BJ (cell line): ENCODE measurements at regions not wholly inside any gene's neighbourhood (a gene's known extent, or its start where the extent isn't known, plus 50 kb on each side); places are given as distances from the start of the nearest gene placed in this dataset.

ENCODE experiments used
- CTCF ChIA-PET: fragments of 350-600 bp; formaldehyde crosslinking; extraction: SDS; loops from one replicate; lab custom pipeline; 2021; ENCODE audit warnings: antibody characterized with exemption, inconsistent platforms; lab: Yijun Ruan, JAX
- POLR2A ChIA-PET: fragments of 300-600 bp; sonication (Branson Sonifier 250); formaldehyde crosslinking; extraction: SDS; loops from one replicate; lab custom pipeline; 2021; ENCODE audit warnings: antibody characterized with exemption; lab: Charles Lee
- DNase-seq: peaks from one replicate; pipeline ENCODE4 v3.0.0-alpha.2; 2011; ENCODE audit warnings: low read depth
- H3K27me3 ChIP-seq: 2 replicates; pipeline ENCODE4 v1.6.0; 2011; ENCODE audit warnings: low read length; ENCODE audit not compliant: control insufficient read depth, insufficient read depth
- H3K36me3 ChIP-seq: 2 replicates; pipeline ENCODE4 v1.5.1; 2011; ENCODE audit warnings: low read length; ENCODE audit not compliant: control insufficient read depth, insufficient read depth
- H3K4me3 ChIP-seq: 2 replicates; pipeline ENCODE4 v1.5.1; 2011; ENCODE audit warnings: low read depth, mild to moderate bottlenecking, control low read depth, low read length
- CTCF ChIP-seq: IDR thresholded peaks from 2 replicates; pipeline ENCODE4 v1.5.1; 2011; ENCODE audit warnings: low read depth, mild to moderate bottlenecking, control low read depth, inconsistent platforms, low read length, moderate library complexity; ENCODE audit not compliant: insufficient read depth

GRCh38 chr18:73986711-73987110, 160.9 kb downstream of the FBXO15 start:
- H3K4me3 ChIP-seq = no peak overlapping the region
- TF ChIP-seq CTCF = no peak
- ChIA-PET CTCF (interaction anchor here (0.9 kb wide), 1 partner anchor 95 kb away, joined by 3 read pairs; no protein-coding TSS in a partner anchor), POLR2A (no interaction called here)
- H3K36me3 ChIP-seq = no peaks in the 10 kb centered on the region
- H3K27me3 ChIP-seq = no peaks in the 10 kb centered on the region
- peak; percentile 9 for DNase-seq

DNA sequence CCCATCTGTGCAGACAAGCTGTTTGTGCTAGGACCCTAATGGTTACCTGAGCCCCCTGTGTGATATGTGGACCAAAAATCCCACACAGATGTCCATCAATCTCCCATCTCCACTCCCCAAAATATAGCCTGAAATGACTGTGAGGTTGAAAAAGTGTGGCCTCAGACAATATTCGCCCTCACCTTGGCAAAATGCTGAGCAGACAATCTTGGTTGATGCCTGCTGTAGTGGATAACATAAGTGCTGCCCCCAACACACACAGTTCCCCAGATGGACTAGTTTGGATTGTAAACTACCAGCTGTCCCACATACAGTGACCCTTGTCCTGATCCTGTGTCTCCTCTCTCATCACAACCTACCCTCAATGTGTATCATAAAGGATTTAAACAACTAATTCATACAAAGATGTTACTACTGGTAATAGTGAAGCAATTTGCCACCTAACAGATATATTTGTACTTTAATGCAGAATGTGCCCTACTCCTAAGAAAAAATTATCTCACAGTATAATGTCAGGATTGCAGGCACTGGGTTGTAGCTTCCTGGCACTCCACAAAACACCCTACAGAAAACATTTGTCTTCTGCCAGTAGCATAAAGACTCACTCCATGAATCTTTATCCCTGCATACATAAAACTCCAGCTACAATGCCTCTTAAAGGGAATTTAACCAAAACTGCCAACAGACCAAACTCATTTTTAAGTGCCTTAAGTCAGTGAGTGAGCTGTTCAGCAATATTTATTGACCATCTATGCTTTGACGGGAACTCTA, 161.6 kb downstream of the FBXO15 start:
- Histone ChIP-seq H3K36me3 (no peaks in the 10 kb centered on the region), H3K4me3 (no peak overlapping the region), H3K27me3 (no peaks in the 10 kb centered on the region)
- no peak for DNase-seq
- POLR2A ChIA-PET = no interaction called here
- TF ChIP-seq CTCF = no peak
- CTCF ChIA-PET = no interaction called here

DNA sequence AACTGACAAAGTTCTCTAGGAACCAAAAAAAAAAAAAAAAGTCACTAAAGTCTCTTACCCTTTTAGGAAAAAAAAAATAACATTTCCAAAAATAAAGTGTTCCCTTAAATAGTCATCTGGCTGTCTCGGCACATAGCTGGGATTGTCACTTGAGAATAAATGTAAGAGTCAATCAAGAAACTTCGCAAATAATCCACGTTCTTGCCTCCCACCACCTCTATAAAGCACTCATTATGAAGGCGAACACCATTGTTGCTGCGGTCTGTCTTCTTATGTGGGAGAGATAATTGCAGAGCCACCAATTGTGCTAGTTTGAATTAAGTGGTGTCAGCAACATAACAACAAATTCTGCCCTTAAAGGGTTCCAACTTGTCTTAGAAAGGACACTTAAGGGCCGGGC, 163.7 kb downstream of the FBXO15 start:
- CTCF ChIA-PET = interaction anchor here (0.6 kb wide), 1 partner anchor 1127 kb away, joined by 3 read pairs; no protein-coding TSS in a partner anchor
- H3K4me3 ChIP-seq = no peak overlapping the region
- no peak for DNase-seq
- H3K36me3 ChIP-seq = no peaks in the 10 kb centered on the region
- no peaks in the 10 kb centered on the region for H3K27me3 ChIP-seq
- POLR2A ChIA-PET = no interaction called here
- TF ChIP-seq CTCF = no peak

DNA sequence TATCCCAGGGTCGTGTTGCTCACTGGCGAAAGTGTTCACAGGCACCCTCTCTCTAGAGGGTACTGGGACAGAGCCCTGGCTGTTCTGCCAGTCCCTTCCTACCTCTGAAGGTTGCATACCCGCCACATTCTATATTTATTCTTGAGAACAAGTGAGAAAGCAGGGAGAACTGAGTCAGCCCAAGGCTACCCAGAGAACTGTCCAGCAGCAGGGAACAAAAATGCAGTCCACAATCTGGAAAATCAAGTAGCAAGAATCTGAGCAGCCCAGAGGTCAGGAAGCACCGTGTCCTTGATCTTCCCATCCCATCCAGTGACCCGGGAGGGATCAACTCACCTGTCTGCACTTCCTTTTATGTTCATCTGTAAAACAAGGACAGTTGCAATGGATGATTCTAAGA, 164.1 kb downstream of the FBXO15 start:
- no peaks in the 10 kb centered on the region for H3K27me3 ChIP-seq
- POLR2A ChIA-PET = no interaction called here

DNA sequence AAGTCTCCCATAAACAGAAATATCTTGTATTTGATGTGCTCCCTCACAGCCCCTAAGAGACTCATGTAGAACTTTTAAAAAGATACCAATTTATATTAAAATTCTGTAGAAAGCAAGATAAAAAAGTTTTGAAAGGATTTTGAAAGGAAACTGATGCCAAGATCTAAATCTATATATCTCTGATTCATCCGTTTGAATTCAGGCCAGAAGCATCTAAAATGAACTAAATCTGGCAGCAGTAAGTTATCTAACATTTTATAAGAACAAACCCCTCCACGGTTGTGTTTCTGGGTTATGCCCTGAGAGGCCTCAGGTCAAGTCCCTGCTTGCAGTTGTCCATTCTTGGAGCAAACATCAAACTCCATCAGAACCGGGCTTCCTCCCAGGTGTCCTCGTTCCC, 165.8 kb downstream of the FBXO15 start:
- ChIA-PET POLR2A (no interaction called here), CTCF (no interaction called here)
- H3K27me3 ChIP-seq = no peaks in the 10 kb centered on the region
- no peak for DNase-seq
- TF ChIP-seq CTCF = no peak
- no peak overlapping the region for H3K4me3 ChIP-seq
- H3K36me3 ChIP-seq = no peaks in the 10 kb centered on the region

More for the DNA sequence above, 164.1 kb downstream of the FBXO15 start:
- DNase-seq = no peak
- H3K36me3 ChIP-seq = no peaks in the 10 kb centered on the region
- CTCF ChIA-PET = no interaction called here
- no peak for TF ChIP-seq CTCF
- H3K4me3 ChIP-seq = no peak overlapping the region
